HL-60 (cell line): ENCODE measurements at regions not wholly inside any gene's neighbourhood (a gene's known extent, or its start where the extent isn't known, plus 50 kb on each side); places are given as distances from the start of the nearest gene placed in this dataset.

Source experiments
- POLR2AphosphoS5 ChIP-seq: IDR thresholded peaks from 2 replicates; pipeline ENCODE4 v1.6.1; 2012; ENCODE audit warnings: low read depth
- SPI1 ChIP-seq: IDR thresholded peaks from 2 replicates; pipeline ENCODE4 v1.6.1; 2012; ENCODE audit warnings: low read depth, mild to moderate bottlenecking, borderline replicate concordance
- TF ChIP-seq, protein P1 (sequence below): IDR thresholded peaks from one replicate; pipeline ENCODE4 v1.5.1; 2011; ENCODE audit warnings: low read length, control low read depth, inconsistent platforms; ENCODE audit not compliant: insufficient read depth
- TF ChIP-seq, protein P2 (sequence below): IDR thresholded peaks from 2 replicates; pipeline ENCODE4 v1.6.1; 2012; ENCODE audit warnings: low read depth; ENCODE audit not compliant: insufficient replicate concordance

DNA sequence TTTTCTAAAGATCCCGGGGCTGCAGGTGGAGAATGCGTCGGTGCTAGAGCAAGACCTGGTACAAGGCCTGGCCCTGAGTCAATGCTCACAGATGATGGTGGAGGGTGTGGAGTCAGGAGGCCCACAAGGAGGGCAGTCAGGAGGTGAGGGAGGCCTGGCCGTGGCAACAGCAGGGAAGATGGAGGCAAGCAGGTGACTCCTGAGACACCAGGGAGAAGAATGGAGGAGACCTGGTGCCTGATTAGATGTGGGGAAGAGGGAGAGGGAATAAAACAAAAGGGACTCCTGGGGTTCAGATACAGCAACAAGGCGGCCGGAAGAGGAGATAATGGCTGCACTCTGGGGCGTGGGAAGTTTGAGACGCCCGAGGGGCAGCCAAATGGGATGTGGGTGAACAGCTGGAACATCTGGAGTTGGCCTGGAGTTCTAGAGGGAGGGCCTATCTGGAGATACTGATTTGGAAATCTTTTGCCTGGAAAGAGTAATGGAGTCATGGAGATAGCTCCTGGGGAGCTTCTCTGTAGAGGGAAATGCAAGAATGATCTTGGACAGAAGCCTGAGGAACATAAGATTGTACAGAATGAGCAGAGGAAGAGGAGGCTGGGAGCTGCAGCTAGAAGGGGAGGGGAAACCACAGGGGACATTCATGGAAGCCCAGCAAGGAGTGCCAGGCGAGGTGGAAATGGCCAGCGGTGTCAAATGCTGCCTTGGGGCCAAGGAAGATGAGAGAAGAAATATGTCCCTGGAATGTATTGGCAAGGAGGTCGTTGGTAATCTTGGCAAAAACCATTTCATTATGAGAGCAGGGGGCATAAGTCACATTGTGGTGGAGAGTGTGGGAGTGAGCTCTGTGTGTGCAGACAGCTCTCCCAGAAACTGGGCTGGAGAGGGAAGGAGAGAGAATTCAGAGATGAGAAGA, 67.5 kb upstream of the CORO2B start:
- no peak for TF ChIP-seq POLR2AphosphoS5
- TF ChIP-seq, protein P1, sequence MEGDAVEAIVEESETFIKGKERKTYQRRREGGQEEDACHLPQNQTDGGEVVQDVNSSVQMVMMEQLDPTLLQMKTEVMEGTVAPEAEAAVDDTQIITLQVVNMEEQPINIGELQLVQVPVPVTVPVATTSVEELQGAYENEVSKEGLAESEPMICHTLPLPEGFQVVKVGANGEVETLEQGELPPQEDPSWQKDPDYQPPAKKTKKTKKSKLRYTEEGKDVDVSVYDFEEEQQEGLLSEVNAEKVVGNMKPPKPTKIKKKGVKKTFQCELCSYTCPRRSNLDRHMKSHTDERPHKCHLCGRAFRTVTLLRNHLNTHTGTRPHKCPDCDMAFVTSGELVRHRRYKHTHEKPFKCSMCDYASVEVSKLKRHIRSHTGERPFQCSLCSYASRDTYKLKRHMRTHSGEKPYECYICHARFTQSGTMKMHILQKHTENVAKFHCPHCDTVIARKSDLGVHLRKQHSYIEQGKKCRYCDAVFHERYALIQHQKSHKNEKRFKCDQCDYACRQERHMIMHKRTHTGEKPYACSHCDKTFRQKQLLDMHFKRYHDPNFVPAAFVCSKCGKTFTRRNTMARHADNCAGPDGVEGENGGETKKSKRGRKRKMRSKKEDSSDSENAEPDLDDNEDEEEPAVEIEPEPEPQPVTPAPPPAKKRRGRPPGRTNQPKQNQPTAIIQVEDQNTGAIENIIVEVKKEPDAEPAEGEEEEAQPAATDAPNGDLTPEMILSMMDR: no peak
- TF ChIP-seq, protein P2, sequence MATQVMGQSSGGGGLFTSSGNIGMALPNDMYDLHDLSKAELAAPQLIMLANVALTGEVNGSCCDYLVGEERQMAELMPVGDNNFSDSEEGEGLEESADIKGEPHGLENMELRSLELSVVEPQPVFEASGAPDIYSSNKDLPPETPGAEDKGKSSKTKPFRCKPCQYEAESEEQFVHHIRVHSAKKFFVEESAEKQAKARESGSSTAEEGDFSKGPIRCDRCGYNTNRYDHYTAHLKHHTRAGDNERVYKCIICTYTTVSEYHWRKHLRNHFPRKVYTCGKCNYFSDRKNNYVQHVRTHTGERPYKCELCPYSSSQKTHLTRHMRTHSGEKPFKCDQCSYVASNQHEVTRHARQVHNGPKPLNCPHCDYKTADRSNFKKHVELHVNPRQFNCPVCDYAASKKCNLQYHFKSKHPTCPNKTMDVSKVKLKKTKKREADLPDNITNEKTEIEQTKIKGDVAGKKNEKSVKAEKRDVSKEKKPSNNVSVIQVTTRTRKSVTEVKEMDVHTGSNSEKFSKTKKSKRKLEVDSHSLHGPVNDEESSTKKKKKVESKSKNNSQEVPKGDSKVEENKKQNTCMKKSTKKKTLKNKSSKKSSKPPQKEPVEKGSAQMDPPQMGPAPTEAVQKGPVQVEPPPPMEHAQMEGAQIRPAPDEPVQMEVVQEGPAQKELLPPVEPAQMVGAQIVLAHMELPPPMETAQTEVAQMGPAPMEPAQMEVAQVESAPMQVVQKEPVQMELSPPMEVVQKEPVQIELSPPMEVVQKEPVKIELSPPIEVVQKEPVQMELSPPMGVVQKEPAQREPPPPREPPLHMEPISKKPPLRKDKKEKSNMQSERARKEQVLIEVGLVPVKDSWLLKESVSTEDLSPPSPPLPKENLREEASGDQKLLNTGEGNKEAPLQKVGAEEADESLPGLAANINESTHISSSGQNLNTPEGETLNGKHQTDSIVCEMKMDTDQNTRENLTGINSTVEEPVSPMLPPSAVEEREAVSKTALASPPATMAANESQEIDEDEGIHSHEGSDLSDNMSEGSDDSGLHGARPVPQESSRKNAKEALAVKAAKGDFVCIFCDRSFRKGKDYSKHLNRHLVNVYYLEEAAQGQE: no peak
- no peak for TF ChIP-seq SPI1
